ENCODE measurements at regions not wholly inside any gene's neighbourhood (a gene's known extent, or its start where the extent isn't known, plus 50 kb on each side); places are given as distances from the start of the nearest gene placed in this dataset.

DNA sequence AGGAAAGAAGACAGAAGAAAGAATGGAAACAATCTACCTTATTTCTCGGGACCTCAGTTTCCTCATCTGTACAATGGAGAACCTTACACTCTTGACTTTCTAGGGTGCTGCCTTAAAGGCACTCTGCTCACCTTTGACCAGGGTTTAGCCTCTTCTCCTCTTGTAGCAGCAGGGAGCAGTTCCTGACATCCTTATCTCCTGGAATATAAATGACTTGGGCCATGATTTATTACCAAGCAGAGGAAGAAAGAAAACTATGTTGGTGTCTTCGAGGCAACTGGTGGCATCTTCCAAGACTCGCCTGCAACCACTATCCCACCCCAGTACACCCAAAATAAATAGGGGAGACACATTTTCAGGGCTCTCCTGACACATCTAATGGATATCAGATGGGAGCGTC lies 314.2 kb downstream of the BUD13 start:
- no peak overlapping the region for H2AFZ ChIP-seq (ENCODE audit: low read length)
- no peak for DNase-seq (ENCODE audit: low read depth in 2 of 2)
- no peak for TF ChIP-seq EZH2 (IDR thresholded peaks at IDR 0.05; ENCODE audit: low read length, missing control alignments)
- TF ChIP-seq, protein P1, sequence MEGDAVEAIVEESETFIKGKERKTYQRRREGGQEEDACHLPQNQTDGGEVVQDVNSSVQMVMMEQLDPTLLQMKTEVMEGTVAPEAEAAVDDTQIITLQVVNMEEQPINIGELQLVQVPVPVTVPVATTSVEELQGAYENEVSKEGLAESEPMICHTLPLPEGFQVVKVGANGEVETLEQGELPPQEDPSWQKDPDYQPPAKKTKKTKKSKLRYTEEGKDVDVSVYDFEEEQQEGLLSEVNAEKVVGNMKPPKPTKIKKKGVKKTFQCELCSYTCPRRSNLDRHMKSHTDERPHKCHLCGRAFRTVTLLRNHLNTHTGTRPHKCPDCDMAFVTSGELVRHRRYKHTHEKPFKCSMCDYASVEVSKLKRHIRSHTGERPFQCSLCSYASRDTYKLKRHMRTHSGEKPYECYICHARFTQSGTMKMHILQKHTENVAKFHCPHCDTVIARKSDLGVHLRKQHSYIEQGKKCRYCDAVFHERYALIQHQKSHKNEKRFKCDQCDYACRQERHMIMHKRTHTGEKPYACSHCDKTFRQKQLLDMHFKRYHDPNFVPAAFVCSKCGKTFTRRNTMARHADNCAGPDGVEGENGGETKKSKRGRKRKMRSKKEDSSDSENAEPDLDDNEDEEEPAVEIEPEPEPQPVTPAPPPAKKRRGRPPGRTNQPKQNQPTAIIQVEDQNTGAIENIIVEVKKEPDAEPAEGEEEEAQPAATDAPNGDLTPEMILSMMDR (conservative IDR thresholded peaks at IDR 0.05 in 1 of 2, IDR thresholded peaks at IDR 0.05 in 1 of 2; ENCODE audit: low read depth in 1 of 2, low read length in 2 of 2) = no peak
- no peak overlapping the region for H3K9ac ChIP-seq (ENCODE audit: insufficient read depth, low read length)
- H4K20me1 ChIP-seq (ENCODE audit: control insufficient read depth, extremely low read depth, insufficient read depth, low read length) = no peaks in the 10 kb centered on the region
- H3K9me3 ChIP-seq (ENCODE audit: control insufficient read depth, insufficient read depth, low read depth, low read length) = no peaks in the 10 kb centered on the region
- H3K36me3 ChIP-seq (ENCODE audit: control insufficient read depth, insufficient read depth, low read length) = no peaks in the 10 kb centered on the region
- no peaks in the 10 kb centered on the region for H3K27me3 ChIP-seq (ENCODE audit: control insufficient read depth, insufficient read depth, low read length)
- no peaks in the 10 kb centered on the region for H3K79me2 ChIP-seq (ENCODE audit: control insufficient read depth, insufficient read depth, low read length)
- no peak overlapping the region for H3K4me2 ChIP-seq (ENCODE audit: extremely low read depth, insufficient read depth, low read length)
- H3K27ac ChIP-seq (ENCODE audit: insufficient read depth, low read length) = no peak overlapping the region
- no peaks in the 10 kb centered on the region for H3K4me1 ChIP-seq (ENCODE audit: control insufficient read depth, extremely low read depth, insufficient read depth, low read length)
- H3K4me3 ChIP-seq (replicated peaks in 1 of 4; ENCODE audit: control extremely low read depth in 1 of 4, insufficient read depth in 1 of 4, low read depth in 3 of 4, low read length in 4 of 4) = no peak overlapping the region

DNA sequence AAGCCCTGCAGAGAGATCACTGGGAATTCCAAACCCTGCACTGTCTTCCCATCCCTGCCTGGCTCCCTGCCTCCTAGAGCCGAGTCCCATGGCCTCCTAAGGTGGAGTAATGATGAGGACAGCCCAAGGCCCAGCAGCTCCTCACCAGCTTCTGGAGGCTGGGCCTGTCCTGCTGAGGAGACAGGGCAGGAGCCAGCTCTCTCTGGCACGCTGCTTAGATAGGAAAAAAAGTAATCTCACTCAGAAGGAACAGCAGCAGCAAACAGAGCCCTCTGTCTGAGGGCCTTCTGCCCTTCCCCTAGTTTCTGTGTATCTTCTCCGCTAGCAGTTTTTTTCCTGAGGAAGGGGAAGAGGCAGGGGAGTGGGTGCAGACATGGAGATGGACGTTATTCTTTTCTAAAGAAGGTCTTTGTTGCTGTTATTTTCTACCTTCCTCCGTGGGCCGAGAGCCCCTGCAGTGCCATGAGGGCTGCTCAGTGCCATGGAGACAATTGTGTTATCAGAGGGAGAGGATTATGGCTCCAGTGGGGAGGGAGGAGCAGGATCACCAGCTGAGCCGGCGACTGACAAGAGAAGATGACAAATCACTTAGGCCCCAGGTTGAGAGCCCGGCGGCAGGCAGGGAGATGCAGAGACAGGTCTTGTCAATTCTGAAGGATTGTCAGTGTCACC lies 315.3 kb downstream of the BUD13 start:
- Histone ChIP-seq H3K9ac (ENCODE audit: insufficient read depth, low read length) (no peak overlapping the region), H3K4me1 (ENCODE audit: control insufficient read depth, extremely low read depth, insufficient read depth, low read length) (no peaks in the 10 kb centered on the region), H3K4me3 (replicated peaks in 1 of 4; ENCODE audit: control extremely low read depth in 1 of 4, insufficient read depth in 1 of 4, low read depth in 3 of 4, low read length in 4 of 4) (no peak overlapping the region), H3K4me2 (ENCODE audit: extremely low read depth, insufficient read depth, low read length) (no peak overlapping the region), H3K36me3 (ENCODE audit: control insufficient read depth, insufficient read depth, low read length) (no peaks in the 10 kb centered on the region), H3K9me3 (ENCODE audit: control insufficient read depth, insufficient read depth, low read depth, low read length) (no peaks in the 10 kb centered on the region), H3K79me2 (ENCODE audit: control insufficient read depth, insufficient read depth, low read length) (no peaks in the 10 kb centered on the region), H3K27ac (ENCODE audit: insufficient read depth, low read length) (no peak overlapping the region), H3K27me3 (ENCODE audit: control insufficient read depth, insufficient read depth, low read length) (no peaks in the 10 kb centered on the region), H2AFZ (ENCODE audit: low read length) (no peak overlapping the region), H4K20me1 (ENCODE audit: control insufficient read depth, extremely low read depth, insufficient read depth, low read length) (no peaks in the 10 kb centered on the region)
- no peak for DNase-seq (ENCODE audit: low read depth in 2 of 2)
- TF ChIP-seq, protein P1 (conservative IDR thresholded peaks at IDR 0.05 in 1 of 2, IDR thresholded peaks at IDR 0.05 in 1 of 2; ENCODE audit: low read depth in 1 of 2, low read length in 2 of 2) = no peak
- TF ChIP-seq EZH2 (IDR thresholded peaks at IDR 0.05; ENCODE audit: low read length, missing control alignments) = no peak

DNA sequence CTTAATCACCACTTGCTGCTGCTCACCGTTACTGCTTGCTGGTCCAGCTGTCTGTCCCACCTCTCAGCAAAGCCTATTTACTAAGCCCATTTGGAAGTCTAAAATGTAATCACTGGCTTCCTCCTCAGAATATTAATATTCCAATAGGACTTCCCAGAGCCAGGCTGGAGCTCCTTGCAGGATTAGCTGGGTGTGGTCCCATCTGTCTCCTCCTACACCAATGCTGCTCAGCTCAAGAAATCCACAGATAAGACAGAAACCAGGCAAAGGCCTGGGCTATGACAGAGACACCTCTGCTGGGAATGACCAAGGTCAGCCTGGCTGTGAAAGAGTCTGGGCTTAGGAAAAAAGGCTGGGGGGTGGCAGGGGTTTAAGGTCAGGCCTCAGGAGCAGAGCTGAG lies 317.8 kb downstream of the BUD13 start:
- no peak overlapping the region for H2AFZ ChIP-seq (ENCODE audit: low read length)
- H3K4me3 ChIP-seq (replicated peaks in 1 of 4; ENCODE audit: control extremely low read depth in 1 of 4, insufficient read depth in 1 of 4, low read depth in 3 of 4, low read length in 4 of 4) = no peak overlapping the region
- no peaks in the 10 kb centered on the region for H3K4me1 ChIP-seq (ENCODE audit: control insufficient read depth, extremely low read depth, insufficient read depth, low read length)
- H3K27me3 ChIP-seq (ENCODE audit: control insufficient read depth, insufficient read depth, low read length) = no peaks in the 10 kb centered on the region
- no peaks in the 10 kb centered on the region for H3K79me2 ChIP-seq (ENCODE audit: control insufficient read depth, insufficient read depth, low read length)
- no peak for TF ChIP-seq EZH2 (IDR thresholded peaks at IDR 0.05; ENCODE audit: low read length, missing control alignments)
- TF ChIP-seq, protein P1 (conservative IDR thresholded peaks at IDR 0.05 in 1 of 2, IDR thresholded peaks at IDR 0.05 in 1 of 2; ENCODE audit: low read depth in 1 of 2, low read length in 2 of 2) = no peak
- no peak overlapping the region for H3K4me2 ChIP-seq (ENCODE audit: extremely low read depth, insufficient read depth, low read length)
- no peak overlapping the region for H3K9ac ChIP-seq (ENCODE audit: insufficient read depth, low read length)
- no peaks in the 10 kb centered on the region for H3K36me3 ChIP-seq (ENCODE audit: control insufficient read depth, insufficient read depth, low read length)
- H3K27ac ChIP-seq (ENCODE audit: insufficient read depth, low read length) = no peak overlapping the region
- DNase-seq (ENCODE audit: low read depth in 2 of 2) = no peak
- no peaks in the 10 kb centered on the region for H4K20me1 ChIP-seq (ENCODE audit: control insufficient read depth, extremely low read depth, insufficient read depth, low read length)
- H3K9me3 ChIP-seq (ENCODE audit: control insufficient read depth, insufficient read depth, low read depth, low read length) = no peaks in the 10 kb centered on the region
